ENCODE measurements at regions not wholly inside any gene's neighbourhood (a gene's known extent, or its start where the extent isn't known, plus 50 kb on each side); places are given as distances from the start of the nearest gene placed in this dataset.

DNA sequence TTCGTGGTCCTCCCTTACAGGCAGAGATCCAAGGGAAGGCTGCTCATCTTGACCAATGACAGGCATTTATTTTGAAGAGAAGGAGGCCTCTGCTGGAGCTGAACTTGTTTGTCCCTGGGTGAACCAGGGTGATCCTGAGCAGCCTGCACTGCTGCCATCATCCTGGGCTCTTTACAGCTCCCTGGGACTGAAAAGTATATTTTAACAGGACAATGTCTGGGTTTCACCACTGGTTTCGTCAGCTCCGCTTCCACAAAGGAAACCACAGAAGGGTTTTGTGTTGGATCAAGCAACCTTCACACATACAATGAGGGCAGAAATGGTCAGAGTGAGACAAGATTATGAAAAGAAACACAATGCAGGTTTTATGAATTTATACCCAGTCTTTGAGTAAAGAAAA, 400.7 kb upstream of the TPM1 start:
- TF ChIP-seq, protein P1, sequence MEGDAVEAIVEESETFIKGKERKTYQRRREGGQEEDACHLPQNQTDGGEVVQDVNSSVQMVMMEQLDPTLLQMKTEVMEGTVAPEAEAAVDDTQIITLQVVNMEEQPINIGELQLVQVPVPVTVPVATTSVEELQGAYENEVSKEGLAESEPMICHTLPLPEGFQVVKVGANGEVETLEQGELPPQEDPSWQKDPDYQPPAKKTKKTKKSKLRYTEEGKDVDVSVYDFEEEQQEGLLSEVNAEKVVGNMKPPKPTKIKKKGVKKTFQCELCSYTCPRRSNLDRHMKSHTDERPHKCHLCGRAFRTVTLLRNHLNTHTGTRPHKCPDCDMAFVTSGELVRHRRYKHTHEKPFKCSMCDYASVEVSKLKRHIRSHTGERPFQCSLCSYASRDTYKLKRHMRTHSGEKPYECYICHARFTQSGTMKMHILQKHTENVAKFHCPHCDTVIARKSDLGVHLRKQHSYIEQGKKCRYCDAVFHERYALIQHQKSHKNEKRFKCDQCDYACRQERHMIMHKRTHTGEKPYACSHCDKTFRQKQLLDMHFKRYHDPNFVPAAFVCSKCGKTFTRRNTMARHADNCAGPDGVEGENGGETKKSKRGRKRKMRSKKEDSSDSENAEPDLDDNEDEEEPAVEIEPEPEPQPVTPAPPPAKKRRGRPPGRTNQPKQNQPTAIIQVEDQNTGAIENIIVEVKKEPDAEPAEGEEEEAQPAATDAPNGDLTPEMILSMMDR (IDR thresholded peaks at IDR 0.05) = no peak
- no peak for TF ChIP-seq POLR2A (IDR thresholded peaks at IDR 0.05)

All from body of pancreas (tissue), 4 donors.